IPS-NIHi7 (cell line): ENCODE measurements at regions not wholly inside any gene's neighbourhood (a gene's known extent, or its start where the extent isn't known, plus 50 kb on each side); places are given as distances from the start of the nearest gene placed in this dataset.
A peak's percentile ranks its signal among the peaks of the same experiment; 100 is the strongest.
"Not testable (repeated sequence)": the region's sequence is repeated elsewhere in the genome, so short reads cannot be mapped to it uniquely, and the experiment has no call there.

Source experiments
- DNase-seq: peaks from one replicate; pipeline ENCODE4 v3.0.0; 2012; ENCODE audit warnings: mixed read lengths; ENCODE audit errors: extremely low spot score

DNA sequence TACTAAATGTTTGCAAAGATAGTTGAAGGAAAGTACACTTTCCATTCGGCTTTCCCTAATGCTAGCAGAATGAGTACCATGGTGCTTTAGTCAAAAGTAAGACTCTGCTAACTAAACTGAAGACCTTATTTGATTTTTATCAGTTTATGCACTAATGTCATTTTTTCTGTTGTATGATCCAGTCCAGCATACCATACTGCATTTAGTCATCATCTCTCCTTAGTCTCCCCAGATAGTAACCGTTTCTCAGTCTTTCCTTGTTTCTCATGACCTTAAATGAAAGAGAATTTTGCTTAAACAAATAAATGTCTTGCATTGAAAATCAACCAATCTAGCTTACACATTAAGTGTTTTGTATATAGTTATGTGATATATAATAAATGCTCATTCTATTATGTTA lies 529.5 kb upstream of the SEMA3D start:
- DNase-seq = no peak

DNA sequence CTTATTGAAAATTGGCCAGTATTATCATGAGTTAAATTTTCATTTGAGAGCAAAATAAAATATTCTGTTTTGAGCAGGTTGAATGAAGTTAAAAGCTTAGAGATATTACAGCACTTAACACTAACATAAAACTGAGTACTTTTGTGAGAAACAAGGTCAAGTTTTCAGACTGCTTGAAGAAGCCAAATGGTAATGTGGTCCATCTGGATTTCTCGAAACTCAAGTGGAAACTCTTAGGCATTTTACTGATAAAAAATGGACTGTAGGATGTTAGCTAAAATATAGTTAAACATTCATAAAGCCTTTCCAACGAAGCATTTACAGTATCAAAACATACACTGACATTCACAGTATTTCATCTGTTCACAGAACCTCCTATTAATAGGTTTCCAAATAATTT lies 528.1 kb upstream of the SEMA3D start:
- no peak for DNase-seq

DNA sequence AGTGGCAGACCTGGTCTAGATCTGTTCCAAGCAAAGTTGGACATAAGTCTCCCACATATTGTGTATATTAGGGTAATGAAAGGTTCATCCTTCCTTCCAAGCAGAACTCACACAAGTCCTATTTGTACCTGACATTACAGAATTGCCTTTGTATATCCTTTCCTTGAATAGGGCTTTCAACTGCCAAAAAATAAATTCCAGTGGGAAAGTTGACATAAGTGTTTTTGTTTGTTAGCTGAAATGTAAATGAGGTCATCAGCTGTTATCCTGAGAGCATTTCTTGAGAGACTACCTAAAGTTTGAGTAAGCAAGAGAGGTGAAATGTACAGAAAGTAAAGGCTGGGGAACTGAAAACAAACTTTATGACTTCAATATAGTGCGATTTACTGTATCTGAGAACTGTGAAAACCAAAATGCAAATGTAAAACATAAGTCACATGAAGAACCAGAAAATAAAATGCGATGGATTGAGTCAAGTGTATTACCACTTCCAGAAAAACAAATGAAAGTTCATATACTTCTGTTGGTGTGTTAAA lies 527.3 kb upstream of the SEMA3D start:
- no peak for DNase-seq

DNA sequence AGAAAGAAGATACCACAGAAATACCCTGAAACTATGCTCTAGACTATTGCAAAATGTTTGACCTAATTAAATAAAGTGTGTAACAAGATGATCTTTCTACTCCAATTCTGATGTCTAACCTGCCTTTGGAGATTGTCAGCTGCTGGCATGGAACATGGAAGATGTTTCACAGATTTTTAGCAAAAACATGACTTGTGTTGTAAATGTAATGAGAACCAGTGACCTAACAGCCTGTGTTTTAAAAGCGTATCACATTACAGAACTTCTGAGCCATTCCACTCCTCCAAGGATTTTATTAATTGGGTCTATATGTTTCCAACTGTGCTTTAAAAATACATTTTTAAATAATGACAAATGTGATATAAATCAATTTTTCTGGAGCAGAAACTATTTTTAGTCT lies 526.3 kb upstream of the SEMA3D start:
- no peak for DNase-seq

DNA sequence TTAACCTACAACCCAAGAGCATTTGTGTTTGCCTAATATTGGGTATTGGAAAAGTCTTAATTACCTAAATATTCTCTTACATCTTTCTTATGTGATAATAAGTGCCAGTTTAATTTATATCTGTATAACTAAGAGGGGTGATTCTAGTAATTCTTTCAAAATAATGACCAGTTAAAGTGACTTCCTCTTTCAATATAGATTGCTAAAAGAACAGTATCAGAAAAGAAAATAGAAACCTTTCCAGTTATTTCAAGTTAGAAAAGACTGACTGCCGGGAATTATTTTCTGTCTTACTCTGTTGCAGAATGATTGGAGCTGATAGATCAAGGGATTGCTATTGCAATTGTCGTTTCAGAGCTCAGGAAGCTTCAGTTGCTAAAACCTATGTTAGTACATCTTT lies 525.0 kb upstream of the SEMA3D start:
- no peak for DNase-seq

DNA sequence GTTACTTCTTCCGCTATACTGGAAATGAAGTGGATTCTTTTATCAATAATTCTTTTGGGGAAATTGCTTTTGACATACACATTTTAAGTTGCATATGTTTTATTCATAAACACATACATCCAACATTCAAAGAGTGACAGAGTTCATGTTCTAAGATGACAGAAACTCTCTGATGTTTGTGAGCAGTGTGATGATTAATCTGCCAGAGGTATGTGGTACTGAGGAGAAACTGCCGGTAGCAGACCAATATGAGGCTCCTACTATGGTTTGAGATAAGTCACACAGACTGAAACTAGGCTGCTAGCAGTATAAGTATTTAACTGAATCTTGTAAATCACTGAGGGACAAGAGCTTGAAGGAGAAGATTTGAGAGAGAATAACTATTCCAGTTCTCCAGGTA lies 524.1 kb upstream of the SEMA3D start:
- no peak for DNase-seq

DNA sequence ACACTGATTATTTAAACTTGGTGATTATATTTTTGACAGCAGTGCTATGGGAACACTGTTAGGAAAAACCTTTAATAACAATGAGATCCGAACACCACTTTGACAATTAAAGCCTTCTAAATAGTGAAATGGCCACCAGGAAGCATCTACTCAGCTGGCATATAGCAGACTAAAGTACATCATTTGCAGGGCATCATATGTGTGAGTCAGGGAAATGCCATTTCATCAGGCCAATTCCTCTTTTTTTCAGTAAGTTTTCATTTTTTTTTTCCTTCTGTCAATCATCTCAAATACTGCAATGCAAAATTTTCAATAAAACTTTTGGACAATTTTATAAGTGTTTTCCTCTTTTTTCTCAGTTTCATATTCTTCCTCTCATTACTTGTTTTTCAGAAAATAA lies 521.4 kb upstream of the SEMA3D start:
- DNase-seq = no peak

DNA sequence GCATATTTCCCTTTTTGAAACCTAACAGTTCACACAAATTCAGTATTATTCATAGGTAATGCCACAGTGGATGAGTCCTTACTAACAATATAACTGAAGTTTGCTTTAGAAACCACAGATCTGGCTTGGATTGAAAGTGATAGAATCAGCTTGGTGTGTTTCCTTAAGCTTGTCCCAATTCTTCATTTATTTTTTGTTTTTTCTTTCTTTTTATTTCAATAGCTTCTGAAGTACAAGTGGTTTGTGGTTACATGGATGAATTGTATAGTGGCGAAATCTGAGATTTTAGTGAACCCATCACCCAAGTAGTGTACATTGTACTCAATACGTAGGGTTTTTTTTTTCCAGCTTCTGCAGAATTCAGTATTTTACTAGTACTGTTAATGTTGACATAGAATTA lies 518.2 kb upstream of the SEMA3D start:
- no peak for DNase-seq

DNA sequence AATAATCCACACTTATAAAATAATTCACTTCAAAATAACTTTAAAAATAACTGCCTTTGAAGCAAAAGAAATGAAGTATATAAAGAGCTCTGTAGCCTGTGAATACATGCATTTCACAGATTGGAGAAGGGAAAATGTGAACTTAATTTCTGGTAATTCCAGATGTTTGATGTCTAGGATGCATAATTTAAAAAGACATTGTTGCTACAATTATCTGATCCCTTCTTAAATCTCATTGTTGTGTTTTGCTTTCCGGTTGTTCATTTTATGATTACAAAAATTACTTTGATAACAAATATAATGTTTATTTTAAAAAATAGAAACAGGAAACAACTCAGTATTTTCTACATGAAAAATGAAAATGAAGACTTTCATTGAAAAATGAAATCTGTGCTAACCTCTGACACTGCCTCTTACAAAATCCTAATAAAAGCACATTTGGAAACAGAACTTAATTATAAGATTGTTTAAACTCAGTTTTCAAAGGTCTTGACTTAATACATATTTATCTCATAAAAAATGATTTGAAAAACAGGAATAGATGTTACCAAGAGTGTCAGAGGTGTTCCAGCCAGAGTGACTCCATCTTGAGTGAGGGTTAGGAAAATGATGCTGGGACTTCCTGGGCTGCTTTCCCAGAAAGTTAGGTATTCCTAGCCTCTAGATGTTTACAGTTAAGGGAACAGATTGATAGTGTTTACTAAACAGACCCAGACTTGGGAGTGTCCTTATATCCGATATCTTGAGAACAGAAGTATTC lies 516.6 kb upstream of the SEMA3D start:
- no peak for DNase-seq

DNA sequence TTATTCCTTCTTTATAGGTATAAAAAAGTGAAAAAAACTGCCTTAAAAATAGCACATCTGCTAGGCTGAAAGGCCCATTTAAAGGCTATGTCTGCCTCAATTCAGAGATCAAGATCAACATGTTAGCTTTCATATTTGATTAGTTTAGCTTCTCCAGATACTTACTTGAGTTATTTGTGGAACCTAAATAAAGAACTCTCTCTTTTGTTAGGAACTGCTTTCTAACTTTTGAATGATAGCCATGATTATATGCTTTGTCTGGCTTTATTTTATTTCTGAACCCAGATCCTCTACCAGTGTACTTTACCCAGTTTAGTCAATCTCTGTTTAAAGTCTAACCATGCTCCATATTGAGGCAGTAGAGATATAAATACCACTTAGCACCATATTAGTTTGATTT lies 515.5 kb upstream of the SEMA3D start:
- no peak for DNase-seq

DNA sequence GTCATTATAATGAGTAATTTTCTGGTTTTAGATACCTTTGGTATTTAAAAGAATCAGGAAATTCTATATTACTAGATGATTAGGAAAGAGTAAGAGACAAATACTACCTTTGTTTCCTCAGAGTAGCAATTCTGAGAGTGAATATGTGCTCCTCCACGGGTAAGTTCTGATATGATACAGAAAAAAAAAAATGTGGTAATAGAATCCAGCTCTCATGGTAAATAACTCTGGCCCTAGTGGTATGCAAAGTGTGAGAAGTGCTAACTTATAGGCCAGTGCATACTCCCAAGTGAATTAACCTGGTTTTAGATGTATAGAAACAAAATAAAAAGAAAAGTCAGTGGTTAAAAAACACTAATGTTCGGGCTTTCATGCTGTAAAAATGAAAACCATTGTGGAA lies 512.6 kb upstream of the SEMA3D start:
- DNase-seq = no peak

DNA sequence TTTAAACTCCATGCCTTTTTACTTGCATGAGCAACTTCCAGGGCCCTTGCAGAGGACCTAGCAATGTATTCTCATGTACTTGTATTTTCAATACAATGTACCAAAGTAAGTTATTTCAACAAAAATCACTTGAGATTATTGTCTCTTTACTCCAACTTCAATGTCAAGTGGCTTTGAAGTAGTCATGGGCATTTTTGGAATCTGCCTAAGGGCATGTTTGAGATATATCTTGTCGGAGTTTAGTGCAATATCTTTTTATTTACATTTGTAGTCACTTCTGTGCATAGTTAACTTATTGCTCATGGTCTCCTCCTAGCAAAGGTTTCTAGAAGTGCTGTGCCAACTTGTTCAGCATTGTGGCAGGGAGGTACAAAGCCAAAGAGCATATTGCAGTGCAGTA lies 508.7 kb upstream of the SEMA3D start:
- no peak for DNase-seq

DNA sequence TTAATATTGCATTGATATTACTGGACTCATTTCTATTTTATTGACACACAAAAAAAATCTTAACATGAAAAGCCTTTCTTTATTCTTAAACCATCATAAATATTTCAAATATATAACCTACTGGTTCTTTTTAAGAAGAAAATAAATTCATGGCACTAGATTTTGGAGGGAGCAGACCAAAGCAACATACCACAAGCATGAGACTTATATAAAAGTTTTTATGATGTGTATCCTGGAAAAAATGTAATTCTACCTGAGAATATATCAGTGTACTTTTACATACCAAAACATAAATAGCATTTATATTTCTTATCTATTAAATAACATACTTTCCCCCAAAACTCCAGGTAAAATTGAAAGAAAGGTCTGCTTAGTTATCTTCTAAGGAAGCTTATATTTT lies 508.2 kb upstream of the SEMA3D start:
- DNase-seq = no peak

DNA sequence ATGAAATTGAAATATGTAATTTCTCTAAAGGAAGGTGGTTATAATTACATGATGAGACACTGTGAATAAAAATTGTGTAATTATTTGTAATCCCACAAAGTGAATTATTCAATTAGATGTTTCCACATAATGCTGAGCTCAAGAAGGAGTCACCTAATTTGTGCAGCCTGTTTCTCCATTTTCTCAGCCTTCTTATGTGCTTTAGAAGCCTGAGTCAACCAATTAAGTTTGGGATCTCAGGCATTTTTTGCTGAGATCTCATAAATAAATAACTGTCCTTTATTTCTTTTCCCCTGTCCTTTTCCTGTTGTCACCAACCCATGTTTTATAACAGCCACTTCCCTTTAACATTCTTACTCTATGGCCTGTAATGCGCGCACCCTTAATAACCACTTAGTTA lies 506.5 kb upstream of the SEMA3D start:
- no peak for DNase-seq

DNA sequence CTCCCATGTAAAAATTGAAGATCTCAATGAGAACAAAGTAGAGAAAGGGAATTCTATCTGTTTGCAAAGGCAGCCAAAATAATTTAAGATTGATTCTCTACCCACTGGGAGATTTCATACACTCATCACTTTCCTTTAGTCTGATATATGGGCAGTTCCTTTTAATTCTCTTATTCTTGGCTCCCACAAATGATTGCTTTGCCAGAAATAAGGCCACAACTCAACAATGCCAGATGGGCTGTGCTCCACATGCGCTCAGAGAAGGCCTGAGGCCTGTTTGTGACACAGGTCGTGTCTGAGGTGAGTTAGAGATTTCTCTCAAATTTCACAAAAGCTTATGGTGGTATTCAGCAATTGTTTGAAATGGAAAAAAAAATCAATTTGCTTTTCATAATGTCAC lies 501.9 kb upstream of the SEMA3D start:
- DNase-seq = no peak

DNA sequence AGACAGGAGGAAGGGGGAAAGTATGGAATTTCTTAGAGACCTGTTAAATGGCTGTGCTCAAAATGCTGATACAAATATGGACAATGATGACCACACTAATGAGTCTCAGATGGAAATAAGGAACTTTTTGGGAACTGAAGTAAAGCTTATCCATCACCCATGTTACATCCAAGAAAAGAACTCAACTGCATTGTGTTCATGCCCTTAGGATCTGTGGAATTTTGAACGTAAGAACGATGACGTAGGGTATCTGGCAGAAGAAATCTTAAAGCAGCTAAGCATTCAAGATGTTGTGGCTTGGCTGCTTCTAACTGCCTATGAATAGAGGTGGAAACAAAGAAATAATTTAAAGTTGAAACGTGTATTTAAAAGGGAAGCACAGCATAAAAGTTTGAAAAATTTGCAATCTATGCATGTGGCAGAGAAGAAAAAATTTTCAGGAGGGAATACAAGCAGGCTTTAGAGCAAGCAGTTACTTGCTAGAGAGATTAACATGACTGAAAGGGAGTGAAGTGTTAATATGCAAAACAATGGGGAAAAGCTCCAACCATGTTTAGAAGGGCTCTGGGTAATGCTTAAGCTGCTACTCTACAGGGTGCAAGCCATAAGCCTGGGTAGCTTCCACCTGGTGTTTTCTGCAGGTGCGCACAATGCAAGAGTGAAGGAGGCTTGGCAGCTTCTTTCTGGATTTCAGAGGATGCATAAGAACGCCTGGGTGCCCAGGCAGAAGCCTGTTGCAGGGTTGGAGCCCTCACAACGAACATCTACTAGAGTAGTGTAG lies 499.7 kb upstream of the SEMA3D start:
- DNase-seq = no peak

DNA sequence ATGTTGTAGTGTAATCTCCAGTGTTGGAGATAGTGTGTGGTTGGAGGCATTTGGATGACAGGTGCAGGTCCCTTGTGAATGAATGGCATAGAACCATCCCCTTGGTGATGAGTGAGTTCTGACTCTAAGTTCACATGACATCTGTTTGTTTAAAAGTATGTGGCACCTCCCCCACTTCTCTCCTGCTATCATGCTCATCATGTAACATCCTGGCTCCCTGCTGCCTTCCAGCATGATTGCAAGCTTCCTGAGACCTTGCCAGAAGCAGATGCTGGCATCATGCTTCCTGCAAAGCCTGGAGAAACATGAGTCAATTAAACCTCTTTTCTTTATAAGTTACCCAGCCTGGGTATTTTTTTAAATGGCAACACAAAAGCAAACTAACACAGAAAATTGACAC lies 499.0 kb upstream of the SEMA3D start:
- DNase-seq = no peak

DNA sequence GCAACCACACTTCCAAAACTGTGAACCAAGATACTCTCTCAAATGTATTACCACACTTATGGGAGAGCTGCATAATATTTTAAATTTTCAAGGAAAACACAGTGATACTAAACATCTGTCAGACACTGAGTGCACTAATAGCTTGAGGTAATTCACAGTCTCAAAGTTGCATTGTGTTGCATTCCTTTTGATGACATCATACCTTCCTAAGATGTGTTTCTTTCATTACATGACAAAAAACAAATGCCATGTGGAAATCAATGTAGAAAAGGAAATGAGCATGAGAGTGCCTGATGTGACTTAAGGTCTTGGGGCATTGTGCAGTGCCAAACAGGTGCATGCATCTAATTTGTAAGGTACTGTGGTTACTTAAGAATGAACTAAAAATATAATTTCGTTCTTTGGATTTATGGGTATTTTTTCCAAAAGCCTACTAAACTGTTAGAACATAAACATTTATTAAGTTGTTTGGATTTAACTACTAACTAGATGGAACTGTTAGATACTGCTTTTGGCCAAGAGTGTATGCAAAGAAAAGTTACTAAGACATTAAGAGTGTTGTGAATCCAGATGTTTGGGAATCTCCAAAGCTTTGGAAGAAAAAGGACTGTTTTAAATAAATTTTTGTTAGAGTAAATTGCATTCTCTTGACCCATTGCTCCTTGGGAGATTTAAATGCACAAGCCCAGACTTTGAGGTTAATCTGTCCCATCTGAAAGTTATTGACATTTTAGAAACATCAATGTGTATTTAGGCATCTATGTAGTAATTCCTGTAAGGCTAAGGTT lies 496.2 kb upstream of the SEMA3D start:
- no peak for DNase-seq

DNA sequence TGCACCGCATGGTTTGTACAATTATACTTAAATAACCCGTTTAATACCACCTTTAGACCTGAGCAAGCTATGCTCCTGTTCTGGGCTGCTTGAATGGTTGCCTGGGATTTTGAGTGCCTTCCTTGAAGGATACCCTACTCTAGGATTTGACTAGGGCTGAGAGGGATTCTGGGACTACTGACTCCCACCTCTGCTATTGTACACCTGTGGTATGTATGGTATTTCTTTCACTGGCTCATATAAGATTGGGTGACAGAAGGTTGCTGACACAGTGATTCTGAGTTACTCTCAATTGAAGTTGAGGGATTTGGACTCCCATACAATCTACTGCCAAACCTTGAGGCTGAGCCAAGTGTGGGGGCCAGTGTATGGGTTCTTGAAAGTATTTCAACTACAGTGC lies 494.4 kb upstream of the SEMA3D start:
- peak; percentile 26 for DNase-seq

DNA sequence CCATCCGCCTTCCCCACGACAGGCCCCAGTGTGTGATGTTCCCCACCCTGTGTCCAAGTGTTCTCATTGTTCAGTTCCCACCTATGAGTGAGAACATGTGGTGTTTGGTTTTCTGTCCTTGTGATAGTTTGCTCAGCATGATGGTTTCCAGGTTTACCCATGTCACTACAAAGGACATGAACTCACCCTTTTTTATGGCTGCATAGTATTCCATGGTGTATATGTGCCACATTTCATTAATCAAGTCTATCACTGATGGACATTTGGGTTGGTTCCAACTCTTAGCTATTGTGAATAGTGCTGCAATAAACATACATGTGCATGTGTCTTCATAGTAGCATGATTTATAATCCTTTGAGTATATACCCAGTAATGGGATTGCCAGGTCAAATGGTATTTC lies 488.2 kb upstream of the SEMA3D start:
- not testable (repeated sequence) for DNase-seq

DNA sequence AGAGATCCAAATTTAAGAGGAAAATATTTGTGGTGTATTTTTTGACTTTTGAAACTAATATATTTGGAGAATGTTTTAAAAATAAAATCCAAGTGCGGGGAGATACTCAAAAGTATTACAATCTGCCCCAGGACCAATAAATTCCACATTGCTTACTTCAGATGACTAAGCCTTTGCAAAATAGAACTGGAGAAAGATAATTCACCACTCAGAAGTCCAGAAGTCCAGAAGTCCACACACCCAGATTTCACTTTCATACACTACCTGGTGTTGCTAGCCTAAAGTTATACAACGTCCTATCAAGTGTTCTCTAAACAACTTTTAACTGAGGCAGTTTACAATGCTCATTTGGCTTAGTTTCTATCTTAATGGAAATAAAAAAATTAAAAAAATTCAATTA lies 487.0 kb upstream of the SEMA3D start:
- DNase-seq = no peak

DNA sequence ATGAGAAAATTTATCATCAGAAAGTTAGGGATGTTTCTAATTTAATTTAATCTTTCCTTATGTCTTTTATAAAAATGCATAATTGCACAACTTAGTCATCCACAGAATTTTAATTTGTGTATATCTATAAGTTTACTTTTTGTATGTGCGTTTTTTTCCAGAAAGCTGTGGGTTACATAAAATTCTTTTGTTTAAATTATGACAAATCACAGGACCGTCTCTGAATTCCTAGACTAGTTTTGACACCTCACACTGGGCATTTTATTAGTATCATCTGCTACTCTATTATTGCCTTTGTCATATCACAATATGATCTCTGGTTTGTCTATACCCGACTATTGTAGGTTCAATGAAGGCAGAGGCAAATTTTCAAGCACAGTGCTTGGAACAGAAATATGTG lies 482.4 kb upstream of the SEMA3D start:
- no peak for DNase-seq
